Naive B cell (primary cell): ENCODE measurements at regions not wholly inside any gene's neighbourhood (a gene's known extent, or its start where the extent isn't known, plus 50 kb on each side); places are given as distances from the start of the nearest gene placed in this dataset.

Source experiments
- ATAC-seq, 2 donors: fragments of 150-1000 bp; cut with Tn5 transposase; 2 replicates each; pipeline ENCODE4 v1.10.0; 2021; ENCODE audit warnings: low read depth in 2 of 2, mild to moderate bottlenecking in 2 of 2, moderate library complexity in 2 of 2
- DNase-seq: peaks from one replicate; pipeline ENCODE4 v3.0.0; 2022
- H3K27ac Mint-ChIP-seq, 6 donors: one replicate each; pipeline ENCODE4 v1.8.0; 2020 to 2022; ENCODE audit warnings: mild to moderate bottlenecking in 6 of 6, mixed read lengths in 6 of 6, moderate library complexity in 5 of 6, inconsistent platforms in 2 of 6
- H3K27me3 Mint-ChIP-seq, 3 donors: one replicate each; pipeline ENCODE4 v1.8.0; 2021 to 2022; ENCODE audit warnings: mixed read lengths in 3 of 3, mild to moderate bottlenecking in 1 of 3
- H3K36me3 Mint-ChIP-seq, 2 donors: one replicate each; pipeline ENCODE4 v1.8.0; 2020 to 2022; ENCODE audit warnings: mixed read lengths in 2 of 2, inconsistent platforms in 1 of 2, mild to moderate bottlenecking in 1 of 2
- H3K4me1 Mint-ChIP-seq, 3 donors: one replicate each; pipeline ENCODE4 v1.8.0; 2020 to 2022; ENCODE audit warnings: mixed read lengths in 3 of 3, inconsistent platforms in 1 of 3, mild to moderate bottlenecking in 1 of 3, moderate library complexity in 1 of 3
- H3K4me3 Mint-ChIP-seq, 8 donors: one replicate each; pipeline ENCODE4 v1.8.0; 2020 to 2022; ENCODE audit warnings: mild to moderate bottlenecking in 8 of 8, mixed read lengths in 8 of 8, moderate library complexity in 8 of 8, inconsistent platforms in 2 of 8
- H3K9me3 Mint-ChIP-seq, 7 donors: one replicate each; pipeline ENCODE4 v1.8.0; 2020 to 2022; ENCODE audit warnings: mixed read lengths in 7 of 7, mild to moderate bottlenecking in 5 of 7, inconsistent platforms in 2 of 7, moderate library complexity in 1 of 7

- Mint-ChIP-seq H3K4me1 (no peaks in the 10 kb centered on the region), H3K36me3 (peaks cover 45 to 46% of the 10 kb centered on the region in 2 donors), H3K9me3 (no peaks in the 10 kb centered on the region), H3K4me3 (no peak overlapping the region), H3K27ac (peak overlapping the region in 1 of 6 donors; percentile 19), H3K27me3 (no peaks in the 10 kb centered on the region)
- no peak for DNase-seq
- no peak for ATAC-seq
Observed at GRCh38 chr4:122252584-122252983, 100.5 kb downstream of the BLTP1 start.

- Mint-ChIP-seq H3K4me3 (no peak overlapping the region), H3K36me3 (peaks cover 34 to 46% of the 10 kb centered on the region in 2 donors), H3K27me3 (no peaks in the 10 kb centered on the region), H3K4me1 (no peaks in the 10 kb centered on the region), H3K9me3 (no peaks in the 10 kb centered on the region), H3K27ac (no peak overlapping the region)
- ATAC-seq: no peak
- no peak for DNase-seq
Observed at GRCh38 chr4:122259849-122260248, 107.7 kb downstream of the BLTP1 start.

- DNase-seq: no peak
- Mint-ChIP-seq H3K4me1 (no peaks in the 10 kb centered on the region), H3K4me3 (no peak overlapping the region), H3K36me3 (peaks cover 25 to 39% of the 10 kb centered on the region in 2 donors), H3K27ac (no peak overlapping the region), H3K27me3 (no peaks in the 10 kb centered on the region), H3K9me3 (no peaks in the 10 kb centered on the region)
- ATAC-seq: no peak
Observed at GRCh38 chr4:122276359-122276758, 102.5 kb upstream of the ADAD1 start.

- ATAC-seq (no peak), DNase-seq (no peak)
- Mint-ChIP-seq H3K27me3 (no peaks in the 10 kb centered on the region), H3K27ac (no peak overlapping the region), H3K9me3 (no peaks in the 10 kb centered on the region), H3K36me3 (peaks cover 15 to 36% of the 10 kb centered on the region in 2 donors), H3K4me1 (no peaks in the 10 kb centered on the region), H3K4me3 (no peak overlapping the region)
Observed at GRCh38 chr4:122278976-122279375, 99.8 kb upstream of the ADAD1 start.

GRCh38 chr4:122279670-122280069, 99.1 kb upstream of the ADAD1 start:
- Mint-ChIP-seq H3K36me3 (peaks cover 15 to 36% of the 10 kb centered on the region in 2 donors), H3K27me3 (no peaks in the 10 kb centered on the region), H3K9me3 (no peaks in the 10 kb centered on the region), H3K27ac (peak overlapping the region in 1 of 6 donors; percentile 62), H3K4me3 (no peak overlapping the region), H3K4me1 (no peaks in the 10 kb centered on the region)
- DNase-seq: no peak
- ATAC-seq: no peak

- no peak overlapping the region for H3K4me3 Mint-ChIP-seq
- peak overlapping the region in 2 of 6 donors; percentile 36 to 40 for H3K27ac Mint-ChIP-seq
- no peak for ATAC-seq
- no peaks in the 10 kb centered on the region for H3K9me3 Mint-ChIP-seq
- H3K27me3 Mint-ChIP-seq: no peaks in the 10 kb centered on the region
- H3K4me1 Mint-ChIP-seq: no peaks in the 10 kb centered on the region
- no peak for DNase-seq
- H3K36me3 Mint-ChIP-seq: peaks cover 15 to 34% of the 10 kb centered on the region in 2 donors
Observed at GRCh38 chr4:122285285-122285684, 93.5 kb upstream of the ADAD1 start.

- peaks cover 0 to 2% (median 0%) of the 10 kb centered on the region in 7 donors for H3K9me3 Mint-ChIP-seq
- ATAC-seq (no peak), DNase-seq (no peak)
- no peaks in the 10 kb centered on the region for H3K27me3 Mint-ChIP-seq
- no peaks in the 10 kb centered on the region for H3K4me1 Mint-ChIP-seq
- no peak overlapping the region for H3K4me3 Mint-ChIP-seq
- peak overlapping the region in 1 of 6 donors; percentile 29 for H3K27ac Mint-ChIP-seq
- H3K36me3 Mint-ChIP-seq: peaks cover 27 to 44% of the 10 kb centered on the region in 2 donors
Observed at GRCh38 chr4:122293374-122294365, 85.1 kb upstream of the ADAD1 start.

GRCh38 chr4:122297694-122298093, 81.1 kb upstream of the ADAD1 start:
- no peak for ATAC-seq
- DNase-seq: no peak
- Mint-ChIP-seq H3K4me1 (no peaks in the 10 kb centered on the region), H3K9me3 (peaks cover 0 to 2% (median 0%) of the 10 kb centered on the region in 7 donors), H3K4me3 (no peak overlapping the region), H3K27ac (peak overlapping the region in 1 of 6 donors; percentile 84), H3K27me3 (no peaks in the 10 kb centered on the region), H3K36me3 (peaks cover 20 to 22% of the 10 kb centered on the region in 2 donors)

- Mint-ChIP-seq H3K27me3 (no peaks in the 10 kb centered on the region), H3K9me3 (peaks cover 0 to 2% (median 0%) of the 10 kb centered on the region in 7 donors), H3K36me3 (peaks cover 11 to 15% of the 10 kb centered on the region in 2 donors), H3K4me3 (no peak overlapping the region), H3K4me1 (no peaks in the 10 kb centered on the region), H3K27ac (no peak overlapping the region)
- ATAC-seq (no peak), DNase-seq (no peak)
Observed at GRCh38 chr4:122300776-122301175, 78.0 kb upstream of the ADAD1 start.

- DNase-seq: no peak
- Mint-ChIP-seq H3K4me1 (no peaks in the 10 kb centered on the region), H3K9me3 (no peaks in the 10 kb centered on the region), H3K4me3 (no peak overlapping the region), H3K36me3 (peaks cover 11 to 13% of the 10 kb centered on the region in 2 donors), H3K27me3 (no peaks in the 10 kb centered on the region), H3K27ac (peak overlapping the region in 1 of 6 donors; percentile 69)
- no peak for ATAC-seq
Observed at GRCh38 chr4:122305853-122306252, 73.0 kb upstream of the ADAD1 start.

GRCh38 chr4:122309988-122310626, 68.7 kb upstream of the ADAD1 start:
- peak overlapping the region in 2 of 6 donors; percentile 74 to 84 for H3K27ac Mint-ChIP-seq
- DNase-seq (no peak), ATAC-seq (no peak)
- H3K36me3 Mint-ChIP-seq: peaks cover 0 to 14% of the 10 kb centered on the region in 2 donors
- H3K4me3 Mint-ChIP-seq: no peak overlapping the region
- H3K27me3 Mint-ChIP-seq: no peaks in the 10 kb centered on the region
- no peaks in the 10 kb centered on the region for H3K4me1 Mint-ChIP-seq
- H3K9me3 Mint-ChIP-seq: no peaks in the 10 kb centered on the region

GRCh38 chr4:122313006-122313646, 65.7 kb upstream of the ADAD1 start:
- Mint-ChIP-seq H3K27ac (no peak overlapping the region), H3K27me3 (no peaks in the 10 kb centered on the region), H3K9me3 (no peaks in the 10 kb centered on the region), H3K36me3 (peaks cover 7 to 30% of the 10 kb centered on the region in 2 donors), H3K4me1 (no peaks in the 10 kb centered on the region), H3K4me3 (no peak overlapping the region)
- DNase-seq (no peak), ATAC-seq (no peak)

GRCh38 chr4:122326908-122327307, 51.9 kb upstream of the ADAD1 start:
- Mint-ChIP-seq H3K4me3 (no peak overlapping the region), H3K36me3 (peaks cover 13 to 26% of the 10 kb centered on the region in 2 donors), H3K27ac (no peak overlapping the region), H3K9me3 (no peaks in the 10 kb centered on the region), H3K4me1 (peaks cover 0 to 4% (median 0%) of the 10 kb centered on the region in 3 donors), H3K27me3 (no peaks in the 10 kb centered on the region)
- ATAC-seq (no peak), DNase-seq (no peak)
